ENCODE measurements at regions not wholly inside any gene's neighbourhood (a gene's known extent, or its start where the extent isn't known, plus 50 kb on each side); places are given as distances from the start of the nearest gene placed in this dataset.
A peak's percentile ranks its signal among the peaks of the same experiment; 100 is the strongest.

DNA sequence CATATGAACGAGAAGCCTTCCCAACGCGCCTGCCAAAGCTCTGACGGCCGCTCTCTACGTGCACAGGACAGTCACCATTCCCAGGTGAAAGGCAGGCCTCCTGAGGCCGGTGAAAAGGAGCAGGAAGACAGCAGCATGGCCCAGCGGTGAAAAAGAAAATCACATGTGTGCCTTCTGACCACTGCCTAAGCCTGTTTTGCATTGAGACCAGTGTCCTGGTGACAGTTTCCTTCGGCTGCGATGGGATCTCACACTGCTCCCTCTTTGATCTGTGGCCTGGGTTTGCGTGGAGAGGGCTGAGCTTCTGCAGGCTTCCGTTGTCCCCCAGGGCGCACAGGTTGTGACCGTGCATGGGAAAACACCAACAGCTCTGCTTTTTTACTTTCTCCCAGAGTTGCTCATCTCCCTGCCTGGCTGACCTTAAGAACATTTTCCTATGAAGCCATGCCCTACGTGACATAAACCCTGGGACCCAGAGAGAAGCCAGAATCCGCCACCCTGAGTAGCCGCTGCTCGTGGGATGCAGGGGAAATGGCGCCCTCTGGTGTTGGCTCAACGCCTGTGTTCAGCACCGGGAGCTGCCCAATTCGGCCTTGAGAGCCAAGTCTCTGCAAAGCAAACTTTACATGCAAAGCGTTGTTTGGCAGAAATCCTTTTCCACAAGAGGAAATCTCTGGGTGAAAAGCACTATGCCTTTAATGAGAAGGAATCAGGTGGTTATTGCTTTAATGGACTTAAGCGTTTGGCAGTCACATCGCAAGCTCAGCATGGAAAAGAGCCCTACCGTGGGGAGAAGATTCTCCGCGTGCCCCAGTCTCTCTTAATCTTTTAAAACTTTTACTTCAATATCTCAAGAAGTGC lies 112.2 kb upstream of the GPR12 start:
- Histone ChIP-seq H3K4me3 (replicated peaks in 1 of 2; ENCODE audit: low read depth in 1 of 2, low read length in 2 of 2) (no peak overlapping the region), H3K9me2 (ENCODE audit: insufficient read depth) (no peaks in the 10 kb centered on the region), H3K27ac (ENCODE audit: low read depth, low read length) (no peak overlapping the region), H3K27me3 (ENCODE audit: insufficient read depth, low read length) (peaks cover 24% of the 10 kb centered on the region; the same call in 1 of the 2 replicates), H4K20me1 (ENCODE audit: insufficient read depth) (no peaks in the 10 kb centered on the region), H3K79me2 (ENCODE audit: insufficient read depth, low read length) (no peaks in the 10 kb centered on the region), H2AFZ (ENCODE audit: low read depth, low read length, poor library complexity, severe bottlenecking) (no peak overlapping the region), H3K36me3 (ENCODE audit: control insufficient read depth in 1 of 2, insufficient read depth in 2 of 2, low read length in 2 of 2) (no peaks in the 10 kb centered on the region), H3K9me3 (ENCODE audit: control insufficient read depth in 1 of 2, insufficient read depth in 1 of 2, low read depth in 1 of 2, low read length in 2 of 2) (peaks cover 0 to 6% of the 10 kb centered on the region in 2 experiments; a peak in 1 of 4 replicates), H3K9ac (ENCODE audit: low read length) (no peak overlapping the region), H3K4me2 (ENCODE audit: low read length) (no peak overlapping the region), H3K4me1 (ENCODE audit: control insufficient read depth in 1 of 2, insufficient read depth in 2 of 2, low read length in 2 of 2) (no peaks in the 10 kb centered on the region)
- intact Hi-C loops (cut with micrococcal nuclease), result loop anchor here (1.0 kb wide), 1 partner anchor 165 kb away; no protein-coding TSS in a partner anchor
- ATAC-seq, result peak; percentile 97
- POLR2A ChIA-PET, result no interaction called here
- BruUV-seq (replicated peaks), result no TSS peak
- peak; percentile 24 for DNase-seq (ENCODE audit: low read depth, low spot score)
- RAD21 ChIA-PET (ENCODE audit: low non-redundant PET in 1 of 2, low total read pairs in 2 of 2, uncharacterized antibody in 2 of 2, unreplicated experiment in 2 of 2), result interaction anchor here in 1 of 2 experiments (0.9 to 1.2 kb wide), 2 partner anchors 165 to 174 kb away, joined by 4 read pairs; no protein-coding TSS in a partner anchor
- TF ChIP-seq, protein P1, sequence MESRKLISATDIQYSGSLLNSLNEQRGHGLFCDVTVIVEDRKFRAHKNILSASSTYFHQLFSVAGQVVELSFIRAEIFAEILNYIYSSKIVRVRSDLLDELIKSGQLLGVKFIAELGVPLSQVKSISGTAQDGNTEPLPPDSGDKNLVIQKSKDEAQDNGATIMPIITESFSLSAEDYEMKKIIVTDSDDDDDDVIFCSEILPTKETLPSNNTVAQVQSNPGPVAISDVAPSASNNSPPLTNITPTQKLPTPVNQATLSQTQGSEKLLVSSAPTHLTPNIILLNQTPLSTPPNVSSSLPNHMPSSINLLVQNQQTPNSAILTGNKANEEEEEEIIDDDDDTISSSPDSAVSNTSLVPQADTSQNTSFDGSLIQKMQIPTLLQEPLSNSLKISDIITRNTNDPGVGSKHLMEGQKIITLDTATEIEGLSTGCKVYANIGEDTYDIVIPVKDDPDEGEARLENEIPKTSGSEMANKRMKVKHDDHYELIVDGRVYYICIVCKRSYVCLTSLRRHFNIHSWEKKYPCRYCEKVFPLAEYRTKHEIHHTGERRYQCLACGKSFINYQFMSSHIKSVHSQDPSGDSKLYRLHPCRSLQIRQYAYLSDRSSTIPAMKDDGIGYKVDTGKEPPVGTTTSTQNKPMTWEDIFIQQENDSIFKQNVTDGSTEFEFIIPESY (IDR thresholded peaks at IDR 0.05; ENCODE audit: extremely low read depth, insufficient replicate concordance, low read length), result no peak
- TF ChIP-seq, protein P2, sequence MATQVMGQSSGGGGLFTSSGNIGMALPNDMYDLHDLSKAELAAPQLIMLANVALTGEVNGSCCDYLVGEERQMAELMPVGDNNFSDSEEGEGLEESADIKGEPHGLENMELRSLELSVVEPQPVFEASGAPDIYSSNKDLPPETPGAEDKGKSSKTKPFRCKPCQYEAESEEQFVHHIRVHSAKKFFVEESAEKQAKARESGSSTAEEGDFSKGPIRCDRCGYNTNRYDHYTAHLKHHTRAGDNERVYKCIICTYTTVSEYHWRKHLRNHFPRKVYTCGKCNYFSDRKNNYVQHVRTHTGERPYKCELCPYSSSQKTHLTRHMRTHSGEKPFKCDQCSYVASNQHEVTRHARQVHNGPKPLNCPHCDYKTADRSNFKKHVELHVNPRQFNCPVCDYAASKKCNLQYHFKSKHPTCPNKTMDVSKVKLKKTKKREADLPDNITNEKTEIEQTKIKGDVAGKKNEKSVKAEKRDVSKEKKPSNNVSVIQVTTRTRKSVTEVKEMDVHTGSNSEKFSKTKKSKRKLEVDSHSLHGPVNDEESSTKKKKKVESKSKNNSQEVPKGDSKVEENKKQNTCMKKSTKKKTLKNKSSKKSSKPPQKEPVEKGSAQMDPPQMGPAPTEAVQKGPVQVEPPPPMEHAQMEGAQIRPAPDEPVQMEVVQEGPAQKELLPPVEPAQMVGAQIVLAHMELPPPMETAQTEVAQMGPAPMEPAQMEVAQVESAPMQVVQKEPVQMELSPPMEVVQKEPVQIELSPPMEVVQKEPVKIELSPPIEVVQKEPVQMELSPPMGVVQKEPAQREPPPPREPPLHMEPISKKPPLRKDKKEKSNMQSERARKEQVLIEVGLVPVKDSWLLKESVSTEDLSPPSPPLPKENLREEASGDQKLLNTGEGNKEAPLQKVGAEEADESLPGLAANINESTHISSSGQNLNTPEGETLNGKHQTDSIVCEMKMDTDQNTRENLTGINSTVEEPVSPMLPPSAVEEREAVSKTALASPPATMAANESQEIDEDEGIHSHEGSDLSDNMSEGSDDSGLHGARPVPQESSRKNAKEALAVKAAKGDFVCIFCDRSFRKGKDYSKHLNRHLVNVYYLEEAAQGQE (IDR thresholded peaks at IDR 0.05; ENCODE audit: low read depth), result peak; percentile 32
- TF ChIP-seq ZFX (IDR thresholded peaks at IDR 0.05), result no peak
- no peak for TF ChIP-seq EZH2phosphoT487 (IDR thresholded peaks at IDR 0.05; ENCODE audit: borderline replicate concordance)
- peak; percentile 8 for TF ChIP-seq YY1 (IDR thresholded peaks at IDR 0.05; ENCODE audit: extremely low read depth, insufficient replicate concordance, low read depth, low read length)
- peak; percentile 61 for TF ChIP-seq RAD21 (IDR thresholded peaks at IDR 0.05; ENCODE audit: low read depth)
- TF ChIP-seq, protein P3, sequence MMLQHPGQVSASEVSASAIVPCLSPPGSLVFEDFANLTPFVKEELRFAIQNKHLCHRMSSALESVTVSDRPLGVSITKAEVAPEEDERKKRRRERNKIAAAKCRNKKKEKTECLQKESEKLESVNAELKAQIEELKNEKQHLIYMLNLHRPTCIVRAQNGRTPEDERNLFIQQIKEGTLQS (IDR thresholded peaks at IDR 0.05), result no peak
- TF ChIP-seq, protein P4, sequence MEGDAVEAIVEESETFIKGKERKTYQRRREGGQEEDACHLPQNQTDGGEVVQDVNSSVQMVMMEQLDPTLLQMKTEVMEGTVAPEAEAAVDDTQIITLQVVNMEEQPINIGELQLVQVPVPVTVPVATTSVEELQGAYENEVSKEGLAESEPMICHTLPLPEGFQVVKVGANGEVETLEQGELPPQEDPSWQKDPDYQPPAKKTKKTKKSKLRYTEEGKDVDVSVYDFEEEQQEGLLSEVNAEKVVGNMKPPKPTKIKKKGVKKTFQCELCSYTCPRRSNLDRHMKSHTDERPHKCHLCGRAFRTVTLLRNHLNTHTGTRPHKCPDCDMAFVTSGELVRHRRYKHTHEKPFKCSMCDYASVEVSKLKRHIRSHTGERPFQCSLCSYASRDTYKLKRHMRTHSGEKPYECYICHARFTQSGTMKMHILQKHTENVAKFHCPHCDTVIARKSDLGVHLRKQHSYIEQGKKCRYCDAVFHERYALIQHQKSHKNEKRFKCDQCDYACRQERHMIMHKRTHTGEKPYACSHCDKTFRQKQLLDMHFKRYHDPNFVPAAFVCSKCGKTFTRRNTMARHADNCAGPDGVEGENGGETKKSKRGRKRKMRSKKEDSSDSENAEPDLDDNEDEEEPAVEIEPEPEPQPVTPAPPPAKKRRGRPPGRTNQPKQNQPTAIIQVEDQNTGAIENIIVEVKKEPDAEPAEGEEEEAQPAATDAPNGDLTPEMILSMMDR (IDR thresholded peaks at IDR 0.05 in 2 of 3, conservative IDR thresholded peaks at IDR 0.05 in 1 of 3; ENCODE audit: borderline replicate concordance in 1 of 3, insufficient read depth in 1 of 3, low read depth in 2 of 3, low read length in 2 of 3), result peak; percentile 34 to 97 (median 96); a peak in 5 of 6 replicates
- TF ChIP-seq EZH2 (IDR thresholded peaks at IDR 0.05), result no peak
- no peak for TF ChIP-seq SP1 (IDR thresholded peaks at IDR 0.05; ENCODE audit: low read depth)
- TF ChIP-seq ZNF274 (IDR thresholded peaks at IDR 0.05; ENCODE audit: low read depth, low read length), result no peak
- CTCF ChIA-PET, result interaction anchor here (0.7 to 2.6 kb wide), 15 partner anchors 8 to 688 kb away, joined by 3 to 17 read pairs (median 4); no protein-coding TSS in a partner anchor
